ENCODE measurements at regions not wholly inside any gene's neighbourhood (a gene's known extent, or its start where the extent isn't known, plus 50 kb on each side); places are given as distances from the start of the nearest gene placed in this dataset.
A peak's percentile ranks its signal among the peaks of the same experiment; 100 is the strongest.

DNA sequence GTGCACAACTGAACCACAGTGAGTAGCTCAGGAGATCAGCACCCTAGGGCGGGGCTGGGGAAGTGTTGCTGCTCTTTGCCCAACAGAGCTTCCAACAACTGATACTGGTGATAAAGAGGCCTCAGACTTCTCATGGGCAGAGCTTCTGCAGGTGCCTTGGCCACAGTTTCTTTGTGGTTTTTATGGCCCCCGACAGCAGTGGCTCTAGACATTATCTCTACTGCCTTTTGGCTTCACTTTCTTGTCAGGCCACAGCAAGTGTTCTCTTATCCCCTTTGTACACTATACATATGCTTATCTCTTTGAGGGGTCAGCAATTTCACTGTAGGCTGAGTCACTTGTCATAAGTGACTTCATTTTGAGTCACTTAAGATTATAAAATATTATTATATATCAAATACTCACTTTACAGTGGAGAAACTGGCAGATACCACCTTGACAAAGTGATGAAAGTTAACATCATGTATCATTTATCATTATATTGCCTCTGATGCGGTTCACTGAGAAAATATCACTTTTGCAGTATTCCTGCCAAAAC, 90.9 kb upstream of the COX7C start (continued):
- TF ChIP-seq, protein P1, sequence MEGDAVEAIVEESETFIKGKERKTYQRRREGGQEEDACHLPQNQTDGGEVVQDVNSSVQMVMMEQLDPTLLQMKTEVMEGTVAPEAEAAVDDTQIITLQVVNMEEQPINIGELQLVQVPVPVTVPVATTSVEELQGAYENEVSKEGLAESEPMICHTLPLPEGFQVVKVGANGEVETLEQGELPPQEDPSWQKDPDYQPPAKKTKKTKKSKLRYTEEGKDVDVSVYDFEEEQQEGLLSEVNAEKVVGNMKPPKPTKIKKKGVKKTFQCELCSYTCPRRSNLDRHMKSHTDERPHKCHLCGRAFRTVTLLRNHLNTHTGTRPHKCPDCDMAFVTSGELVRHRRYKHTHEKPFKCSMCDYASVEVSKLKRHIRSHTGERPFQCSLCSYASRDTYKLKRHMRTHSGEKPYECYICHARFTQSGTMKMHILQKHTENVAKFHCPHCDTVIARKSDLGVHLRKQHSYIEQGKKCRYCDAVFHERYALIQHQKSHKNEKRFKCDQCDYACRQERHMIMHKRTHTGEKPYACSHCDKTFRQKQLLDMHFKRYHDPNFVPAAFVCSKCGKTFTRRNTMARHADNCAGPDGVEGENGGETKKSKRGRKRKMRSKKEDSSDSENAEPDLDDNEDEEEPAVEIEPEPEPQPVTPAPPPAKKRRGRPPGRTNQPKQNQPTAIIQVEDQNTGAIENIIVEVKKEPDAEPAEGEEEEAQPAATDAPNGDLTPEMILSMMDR (IDR thresholded peaks at IDR 0.05 in 2 of 3, conservative IDR thresholded peaks at IDR 0.05 in 1 of 3; ENCODE audit: insufficient read depth in 2 of 3, low read depth in 1 of 3, low read length in 3 of 3): no peak
- TF ChIP-seq ZNF274 (IDR thresholded peaks at IDR 0.05; ENCODE audit: borderline replicate concordance, low read depth, low read length) (peak; percentile 87), ERF (CRISPR knock-in tag; IDR thresholded peaks at IDR 0.05) (peak; percentile 64; the same call in 1 of the 2 replicates), MIER1 (IDR thresholded peaks at IDR 0.05; ENCODE audit: low read depth) (no peak), ZBTB8A (IDR thresholded peaks at IDR 0.05; ENCODE audit: partially characterized antibody) (no peak), ZNF586 (CRISPR knock-in tag; conservative IDR thresholded peaks at IDR 0.05) (no peak), BRD4 (IDR thresholded peaks at IDR 0.05) (no peak), EP300 (IDR thresholded peaks at IDR 0.05; ENCODE audit: low read length) (peak; percentile 98), NELFE (IDR thresholded peaks at IDR 0.05; ENCODE audit: insufficient read depth, insufficient read length) (no peak), MEF2D (tag; conservative IDR thresholded peaks at IDR 0.05; ENCODE audit: low read depth) (peak; percentile 78), ZNF232 (CRISPR knock-in tag; IDR thresholded peaks at IDR 0.05) (no peak), ZNF717 (CRISPR knock-in tag; IDR thresholded peaks at IDR 0.05) (no peak), STAT5B (CRISPR knock-in tag; IDR thresholded peaks at IDR 0.05) (0 out of 2 replicates have a peak, but pooled peaks have one; percentile 38), NCOA1 (IDR thresholded peaks at IDR 0.05; ENCODE audit: low read depth) (peak; percentile 92), MBD2 (IDR thresholded peaks at IDR 0.05; ENCODE audit: borderline replicate concordance, low read depth) (peak; percentile 77), MAZ (CRISPR knock-in tag; conservative IDR thresholded peaks at IDR 0.05 in 1 of 2, IDR thresholded peaks at IDR 0.05 in 1 of 2) (peak; percentile 79 to 95), CBX8 (IDR thresholded peaks at IDR 0.05; ENCODE audit: borderline replicate concordance, extremely low read depth, low read depth, low read length, poor library complexity, severe bottlenecking) (no peak), U2AF2 (optimal IDR thresholded peaks at IDR 0.05; ENCODE audit: low read depth, low read length) (no peak), POLR2G (IDR thresholded peaks at IDR 0.05; ENCODE audit: low read depth, low read length) (no peak), CBFA2T3 (IDR thresholded peaks at IDR 0.05) (peak; percentile 100)
- TF ChIP-seq, protein P2, sequence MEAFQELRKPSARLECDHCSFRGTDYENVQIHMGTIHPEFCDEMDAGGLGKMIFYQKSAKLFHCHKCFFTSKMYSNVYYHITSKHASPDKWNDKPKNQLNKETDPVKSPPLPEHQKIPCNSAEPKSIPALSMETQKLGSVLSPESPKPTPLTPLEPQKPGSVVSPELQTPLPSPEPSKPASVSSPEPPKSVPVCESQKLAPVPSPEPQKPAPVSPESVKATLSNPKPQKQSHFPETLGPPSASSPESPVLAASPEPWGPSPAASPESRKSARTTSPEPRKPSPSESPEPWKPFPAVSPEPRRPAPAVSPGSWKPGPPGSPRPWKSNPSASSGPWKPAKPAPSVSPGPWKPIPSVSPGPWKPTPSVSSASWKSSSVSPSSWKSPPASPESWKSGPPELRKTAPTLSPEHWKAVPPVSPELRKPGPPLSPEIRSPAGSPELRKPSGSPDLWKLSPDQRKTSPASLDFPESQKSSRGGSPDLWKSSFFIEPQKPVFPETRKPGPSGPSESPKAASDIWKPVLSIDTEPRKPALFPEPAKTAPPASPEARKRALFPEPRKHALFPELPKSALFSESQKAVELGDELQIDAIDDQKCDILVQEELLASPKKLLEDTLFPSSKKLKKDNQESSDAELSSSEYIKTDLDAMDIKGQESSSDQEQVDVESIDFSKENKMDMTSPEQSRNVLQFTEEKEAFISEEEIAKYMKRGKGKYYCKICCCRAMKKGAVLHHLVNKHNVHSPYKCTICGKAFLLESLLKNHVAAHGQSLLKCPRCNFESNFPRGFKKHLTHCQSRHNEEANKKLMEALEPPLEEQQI (IDR thresholded peaks at IDR 0.05): peak; percentile 98
- TF ChIP-seq, protein P3, sequence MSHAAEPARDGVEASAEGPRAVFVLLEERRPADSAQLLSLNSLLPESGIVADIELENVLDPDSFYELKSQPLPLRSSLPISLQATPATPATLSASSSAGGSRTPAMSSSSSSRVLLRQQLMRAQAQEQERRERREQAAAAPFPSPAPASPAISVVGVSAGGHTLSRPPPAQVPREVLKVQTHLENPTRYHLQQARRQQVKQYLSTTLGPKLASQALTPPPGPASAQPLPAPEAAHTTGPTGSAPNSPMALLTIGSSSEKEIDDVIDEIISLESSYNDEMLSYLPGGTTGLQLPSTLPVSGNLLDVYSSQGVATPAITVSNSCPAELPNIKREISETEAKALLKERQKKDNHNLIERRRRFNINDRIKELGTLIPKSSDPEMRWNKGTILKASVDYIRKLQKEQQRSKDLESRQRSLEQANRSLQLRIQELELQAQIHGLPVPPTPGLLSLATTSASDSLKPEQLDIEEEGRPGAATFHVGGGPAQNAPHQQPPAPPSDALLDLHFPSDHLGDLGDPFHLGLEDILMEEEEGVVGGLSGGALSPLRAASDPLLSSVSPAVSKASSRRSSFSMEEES (CRISPR knock-in tag; IDR thresholded peaks at IDR 0.05): peak; percentile 18
